ENCODE measurements at regions not wholly inside any gene's neighbourhood (a gene's known extent, or its start where the extent isn't known, plus 50 kb on each side); places are given as distances from the start of the nearest gene placed in this dataset.

GRCh38 chr18:30492552-30493129 is 549.9 kb downstream of the DSC3 start:
- no peak overlapping the region for H3K27ac ChIP-seq
- DNase-seq, result no peak
- TF ChIP-seq, protein P1, sequence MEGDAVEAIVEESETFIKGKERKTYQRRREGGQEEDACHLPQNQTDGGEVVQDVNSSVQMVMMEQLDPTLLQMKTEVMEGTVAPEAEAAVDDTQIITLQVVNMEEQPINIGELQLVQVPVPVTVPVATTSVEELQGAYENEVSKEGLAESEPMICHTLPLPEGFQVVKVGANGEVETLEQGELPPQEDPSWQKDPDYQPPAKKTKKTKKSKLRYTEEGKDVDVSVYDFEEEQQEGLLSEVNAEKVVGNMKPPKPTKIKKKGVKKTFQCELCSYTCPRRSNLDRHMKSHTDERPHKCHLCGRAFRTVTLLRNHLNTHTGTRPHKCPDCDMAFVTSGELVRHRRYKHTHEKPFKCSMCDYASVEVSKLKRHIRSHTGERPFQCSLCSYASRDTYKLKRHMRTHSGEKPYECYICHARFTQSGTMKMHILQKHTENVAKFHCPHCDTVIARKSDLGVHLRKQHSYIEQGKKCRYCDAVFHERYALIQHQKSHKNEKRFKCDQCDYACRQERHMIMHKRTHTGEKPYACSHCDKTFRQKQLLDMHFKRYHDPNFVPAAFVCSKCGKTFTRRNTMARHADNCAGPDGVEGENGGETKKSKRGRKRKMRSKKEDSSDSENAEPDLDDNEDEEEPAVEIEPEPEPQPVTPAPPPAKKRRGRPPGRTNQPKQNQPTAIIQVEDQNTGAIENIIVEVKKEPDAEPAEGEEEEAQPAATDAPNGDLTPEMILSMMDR (IDR thresholded peaks at IDR 0.05), result no peak
- TF ChIP-seq POLR2A (IDR thresholded peaks at IDR 0.05), result no peak
- H3K27me3 ChIP-seq, result no peaks in the 10 kb centered on the region
- no peaks in the 10 kb centered on the region for H3K4me1 ChIP-seq
- 97 to 98% methylated on average over 4 of the region's 4 CpGs for WGBS, 2 donors
- no peaks in the 10 kb centered on the region for H3K36me3 ChIP-seq
- no peaks in the 10 kb centered on the region for H3K9me3 ChIP-seq
- no peak overlapping the region for H3K4me3 ChIP-seq (replicated peaks in 1 of 3)
- intact Hi-C loops (cut with DNase I), result no loop called here

- Histone ChIP-seq H3K9me3 (no peaks in the 10 kb centered on the region), H3K27ac (no peak overlapping the region), H3K4me1 (no peaks in the 10 kb centered on the region), H3K4me3 (replicated peaks in 1 of 3) (no peak overlapping the region), H3K27me3 (no peaks in the 10 kb centered on the region), H3K36me3 (no peaks in the 10 kb centered on the region)
- no peak for TF ChIP-seq POLR2A (IDR thresholded peaks at IDR 0.05)
- TF ChIP-seq, protein P1 (IDR thresholded peaks at IDR 0.05), result no peak
- intact Hi-C loops (cut with DNase I), result no loop called here
- WGBS, 2 donors, result 90 to 94% methylated on average over 3 of the region's 3 CpGs
- DNase-seq, result no peak
Measured at GRCh38 chr18:30491815-30492551, 550.6 kb downstream of the DSC3 start.

DNA sequence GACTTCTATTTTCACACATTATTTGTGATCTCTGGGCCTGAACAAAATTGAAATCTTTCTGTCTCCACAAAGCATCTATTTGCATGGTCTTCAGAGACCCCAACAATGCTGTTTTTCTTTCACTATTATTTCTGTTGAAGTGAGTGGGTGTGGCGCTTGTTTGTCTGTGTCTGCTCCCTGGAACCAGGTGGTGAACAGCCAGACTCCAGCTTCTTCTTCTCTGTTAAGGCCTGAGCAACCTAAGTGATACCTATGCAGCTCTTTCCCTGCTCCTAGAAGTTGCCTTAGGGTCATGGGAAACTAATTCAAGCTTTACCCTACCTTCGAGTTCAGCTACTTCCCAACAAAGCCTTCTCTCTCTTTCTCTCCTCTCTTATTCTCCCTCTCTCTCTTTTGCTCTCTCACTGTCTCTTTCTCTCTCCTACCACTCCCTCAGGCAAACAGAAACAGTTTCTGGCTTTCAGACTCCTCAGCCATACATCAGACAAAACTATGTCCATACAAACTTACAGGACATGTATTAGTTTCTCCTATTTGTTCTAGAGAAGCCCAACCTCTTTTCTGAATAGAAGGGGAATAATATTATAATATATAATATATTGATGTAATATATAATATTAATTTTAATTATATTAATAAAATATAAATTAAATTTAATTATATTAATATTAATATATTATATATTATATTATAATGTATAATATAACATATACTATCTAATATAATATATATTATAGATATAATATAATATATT is 552.5 kb downstream of the DSC3 start:
- Histone ChIP-seq H3K27me3 (no peaks in the 10 kb centered on the region), H3K4me1 (no peaks in the 10 kb centered on the region), H3K9me3 (no peaks in the 10 kb centered on the region), H3K36me3 (no peaks in the 10 kb centered on the region), H3K27ac (no peak overlapping the region), H3K4me3 (replicated peaks in 1 of 3) (no peak overlapping the region)
- 90 to 91% methylated on average over 2 of the region's 2 CpGs for WGBS, 2 donors
- no peak for DNase-seq
- no peak for TF ChIP-seq POLR2A (IDR thresholded peaks at IDR 0.05)
- TF ChIP-seq, protein P1 (IDR thresholded peaks at IDR 0.05), result no peak
- intact Hi-C loops (cut with DNase I), result no loop called here

DNA sequence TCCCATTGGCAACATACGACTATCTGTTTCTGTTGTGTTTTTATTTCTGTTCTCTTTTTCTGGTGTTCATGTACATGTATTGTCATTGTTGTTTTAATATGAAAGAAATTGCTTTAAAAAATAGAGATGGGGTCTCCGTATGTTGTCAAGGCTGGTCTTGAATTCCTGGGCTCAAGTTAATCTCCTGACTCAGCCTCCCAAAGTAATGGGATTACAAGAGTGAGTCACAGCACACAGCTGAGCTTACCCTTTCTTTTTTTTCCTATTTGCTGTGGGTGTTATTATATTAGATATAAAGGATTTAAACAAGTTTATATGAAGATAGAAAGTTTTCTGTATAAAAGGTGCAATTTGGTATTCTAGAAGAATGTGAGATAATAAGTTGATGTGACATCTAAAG is 554.6 kb downstream of the DSC3 start:
- Histone ChIP-seq H3K27me3 (no peaks in the 10 kb centered on the region), H3K4me1 (no peaks in the 10 kb centered on the region), H3K4me3 (replicated peaks in 1 of 3) (no peak overlapping the region), H3K36me3 (no peaks in the 10 kb centered on the region), H3K27ac (no peak overlapping the region), H3K9me3 (no peaks in the 10 kb centered on the region)
- TF ChIP-seq POLR2A (IDR thresholded peaks at IDR 0.05), result no peak
- TF ChIP-seq, protein P1 (IDR thresholded peaks at IDR 0.05), result no peak
- no peak for DNase-seq
- intact Hi-C loops (cut with DNase I), result no loop called here
- 85 to 93% methylated on average over 2 of the region's 2 CpGs for WGBS, 2 donors

GRCh38 chr18:30486856-30487255 is 555.7 kb downstream of the DSC3 start:
- no peaks in the 10 kb centered on the region for H3K27me3 ChIP-seq

More at GRCh38 chr18:30486856-30487255, 555.7 kb downstream of the DSC3 start:
- no peak overlapping the region for H3K27ac ChIP-seq
- no peak for DNase-seq
- no peak overlapping the region for H3K4me3 ChIP-seq (replicated peaks in 1 of 3)
- intact Hi-C loops (cut with DNase I), result no loop called here
- 57 to 58% methylated on average over 1 of the region's 1 CpG for WGBS, 2 donors
- TF ChIP-seq, protein P1 (IDR thresholded peaks at IDR 0.05), result no peak
- TF ChIP-seq POLR2A (IDR thresholded peaks at IDR 0.05), result no peak
- H3K36me3 ChIP-seq, result no peaks in the 10 kb centered on the region
- no peaks in the 10 kb centered on the region for H3K9me3 ChIP-seq
- no peaks in the 10 kb centered on the region for H3K4me1 ChIP-seq
